T1000 (cell line): ENCODE measurements at regions not wholly inside any gene's neighbourhood (a gene's known extent, or its start where the extent isn't known, plus 50 kb on each side); places are given as distances from the start of the nearest gene placed in this dataset.

ENCODE experiments used
- DNase-seq: peaks from one replicate; lab custom pipeline; 2025; ENCODE audit warnings: mixed read lengths; lab: John Stamatoyannopoulos, UW

- no peak for DNase-seq
Observed at GRCh38 chr5:29833394-29833793, 1360.1 kb upstream of the CDH6 start.

DNA sequence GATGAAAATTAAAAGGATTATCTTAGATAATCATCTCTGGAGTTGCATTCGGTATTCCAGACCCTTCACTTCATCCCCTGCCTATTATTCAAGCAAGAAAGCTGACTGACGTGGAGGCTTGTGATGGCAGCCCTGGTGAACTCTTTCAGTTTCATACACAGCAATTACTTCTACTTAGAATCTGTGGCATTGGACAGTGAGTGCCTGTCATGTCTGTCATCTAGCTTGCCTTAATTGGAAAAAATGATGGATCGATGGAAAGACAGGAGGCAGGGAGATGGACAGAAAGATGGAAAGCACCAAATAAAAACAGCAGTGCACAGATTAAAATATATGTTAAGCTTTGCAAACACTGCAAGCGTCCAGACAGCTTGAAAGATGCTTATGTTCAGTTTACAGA, 1371.0 kb upstream of the CDH6 start:
- no peak for DNase-seq

GRCh38 chr5:29811914-29812679, 1381.4 kb upstream of the CDH6 start:
- DNase-seq = no peak

GRCh38 chr5:29805804-29806203, 1387.7 kb upstream of the CDH6 start:
- no peak for DNase-seq

- DNase-seq = no peak
Observed at GRCh38 chr5:29800752-29801151, 1392.7 kb upstream of the CDH6 start.

DNA sequence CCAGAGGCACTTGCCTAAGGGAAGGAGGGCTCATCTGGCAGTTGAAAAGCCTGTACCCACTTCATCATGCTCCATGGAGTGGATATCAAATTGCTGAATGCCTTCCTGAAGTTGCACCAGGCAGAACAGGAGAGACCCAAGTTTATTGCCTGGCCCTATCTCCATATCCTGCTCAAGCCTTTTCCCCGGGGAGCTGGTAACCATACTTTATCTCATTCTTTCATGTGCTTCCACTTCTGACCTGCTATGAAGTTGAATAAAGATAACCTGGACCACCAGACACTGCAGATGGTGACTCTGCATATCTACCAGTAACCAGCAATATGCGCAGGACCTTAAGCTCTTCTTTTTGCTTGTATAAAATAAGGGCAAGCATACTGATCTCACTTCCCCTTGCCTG, 1397.5 kb upstream of the CDH6 start:
- DNase-seq = no peak

DNA sequence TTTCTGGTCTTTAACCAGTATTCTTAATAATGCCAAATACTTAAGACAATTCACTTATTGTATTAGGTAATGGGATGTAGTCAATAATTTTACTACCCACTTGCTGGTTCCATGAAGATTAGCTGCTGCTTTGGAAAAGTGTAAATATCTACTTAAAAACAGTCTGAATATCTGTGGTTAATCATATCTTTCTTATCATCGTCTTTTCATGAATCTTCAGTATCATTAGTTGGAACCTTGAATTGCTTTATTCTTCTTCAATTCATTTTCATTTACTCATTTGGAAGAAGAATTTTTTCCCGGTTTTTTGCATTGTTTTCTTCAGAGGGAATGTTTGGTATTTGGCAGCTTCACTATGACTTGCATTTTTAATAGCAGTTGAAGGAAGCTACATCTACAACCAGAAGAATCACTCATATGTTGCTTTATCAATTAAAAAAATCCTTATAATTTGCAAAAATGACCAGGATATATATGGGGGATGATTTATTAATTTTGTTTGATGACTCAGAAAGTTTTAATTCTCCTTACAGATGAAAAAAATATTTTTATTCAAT, 1398.3 kb upstream of the CDH6 start:
- DNase-seq = no peak

DNA sequence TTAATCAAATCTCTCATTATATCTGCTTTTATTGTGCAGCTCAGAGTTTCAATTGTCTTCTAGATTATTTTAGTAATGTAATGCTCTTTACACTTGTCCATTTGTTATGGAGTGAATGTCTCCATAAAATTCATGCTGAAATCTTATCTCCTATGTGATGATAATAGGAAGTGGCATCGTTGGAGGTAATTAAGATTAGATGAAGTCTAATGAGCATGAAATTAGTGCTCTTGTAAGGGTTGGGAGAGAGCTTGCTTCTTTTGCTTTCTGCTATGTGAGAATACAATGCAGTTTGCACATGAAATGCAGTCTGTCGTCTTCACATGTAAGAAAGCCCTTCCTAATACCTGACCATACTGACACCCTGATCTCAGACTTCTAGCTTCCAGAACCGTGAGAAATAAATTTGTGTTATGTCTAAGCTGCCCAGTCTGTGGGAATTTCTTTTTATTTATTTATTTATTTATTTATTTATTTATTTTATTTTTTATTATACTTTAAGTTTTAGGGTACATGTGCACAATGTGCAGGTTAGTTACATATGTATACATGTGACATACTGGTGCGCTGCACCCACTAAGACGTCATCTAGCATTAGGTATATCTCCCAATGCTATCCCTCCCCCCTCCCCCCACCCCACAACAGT, 1399.2 kb upstream of the CDH6 start:
- no peak for DNase-seq

- no peak for DNase-seq
Observed at GRCh38 chr5:29790281-29790680, 1403.2 kb upstream of the CDH6 start.

- DNase-seq = no peak
Observed at GRCh38 chr5:29780401-29780800, 1413.1 kb upstream of the CDH6 start.

DNA sequence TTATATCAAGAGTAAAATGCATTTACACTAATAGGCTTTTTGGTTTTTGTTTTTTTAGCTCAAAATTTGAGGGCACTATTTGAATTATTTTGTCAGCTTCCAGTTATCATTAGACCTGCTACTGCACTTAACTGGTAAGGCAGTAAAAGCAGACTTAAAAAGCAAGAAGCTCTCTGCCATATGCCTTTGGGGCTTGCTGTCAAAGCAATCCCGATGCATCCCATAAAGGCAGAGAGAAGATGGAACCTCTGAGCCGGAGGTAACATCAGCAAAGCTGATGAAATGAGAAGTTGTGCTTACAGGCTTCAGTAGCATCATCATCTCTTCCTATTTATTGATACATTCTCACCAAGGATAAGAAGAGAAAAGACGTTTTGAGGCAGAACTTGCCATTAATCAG, 1414.3 kb upstream of the CDH6 start:
- no peak for DNase-seq

DNA sequence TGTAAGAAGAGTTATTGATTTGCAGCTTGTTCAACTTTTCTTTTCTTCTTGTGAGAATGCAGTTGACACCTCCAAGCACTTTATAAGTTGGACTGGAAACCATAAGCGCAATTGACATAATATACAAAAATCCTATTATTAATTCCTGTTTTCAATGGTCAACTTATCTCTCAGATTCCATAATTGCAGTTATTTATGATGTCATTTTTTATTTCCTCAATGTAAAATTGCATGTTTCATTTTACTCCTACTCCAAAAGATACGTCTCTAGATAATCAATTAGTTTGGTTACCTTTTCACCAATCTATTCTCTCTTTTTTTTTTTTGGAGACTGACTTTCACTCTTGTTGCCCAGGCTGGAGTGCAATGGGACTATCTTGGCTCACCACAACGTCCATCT, 1416.1 kb upstream of the CDH6 start:
- no peak for DNase-seq

- DNase-seq = no peak
Observed at GRCh38 chr5:29770936-29771335, 1422.5 kb upstream of the CDH6 start.

- DNase-seq = no peak
Observed at GRCh38 chr5:29769474-29769873, 1424.0 kb upstream of the CDH6 start.

DNA sequence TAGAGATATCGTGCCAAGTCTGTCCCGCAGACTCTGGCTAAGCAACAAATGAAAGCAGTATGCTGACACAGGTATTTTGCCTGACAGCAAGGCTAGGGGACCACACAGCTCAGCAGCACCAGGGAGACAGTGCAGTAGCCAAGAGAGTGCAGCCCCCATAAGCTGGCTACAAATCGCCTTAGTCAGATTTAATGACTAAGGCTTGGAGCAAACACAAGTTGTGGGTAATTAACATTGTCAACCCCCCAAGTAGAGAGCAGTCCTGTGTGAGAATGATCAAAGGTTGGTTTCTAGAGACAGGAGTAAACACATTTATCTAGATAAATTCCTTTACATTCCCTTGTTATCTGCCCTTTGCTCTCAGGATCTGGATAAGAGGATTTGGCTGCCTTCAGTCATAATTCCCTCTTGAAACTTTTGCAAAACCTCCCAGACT, 1434.5 kb upstream of the CDH6 start:
- no peak for DNase-seq

GRCh38 chr5:29750453-29750852, 1443.0 kb upstream of the CDH6 start:
- no peak for DNase-seq

- DNase-seq = no peak
Observed at GRCh38 chr5:29744618-29745017, 1448.9 kb upstream of the CDH6 start.

GRCh38 chr5:29720954-29721353, 1472.5 kb upstream of the CDH6 start:
- DNase-seq = no peak

- no peak for DNase-seq
Observed at GRCh38 chr5:29719171-29719570, 1474.3 kb upstream of the CDH6 start.

DNA sequence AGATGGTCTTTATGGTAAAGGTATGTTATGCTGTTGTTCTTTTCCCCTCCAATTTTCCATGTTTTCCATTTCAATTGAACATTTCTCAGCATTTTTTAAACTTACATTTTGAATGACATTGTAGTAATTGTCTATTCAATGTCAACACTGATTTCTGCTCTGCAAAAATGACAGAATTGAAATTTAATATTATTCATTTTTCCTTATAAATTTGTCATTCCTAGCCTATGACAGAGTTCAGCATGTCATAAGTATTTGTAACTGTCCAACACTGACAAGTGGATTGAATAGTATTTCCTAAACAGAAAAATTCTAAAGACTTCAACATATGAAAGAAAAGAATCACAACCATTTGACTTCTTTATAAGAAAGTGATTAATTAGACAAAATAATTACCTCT, 1478.3 kb upstream of the CDH6 start:
- no peak for DNase-seq

DNA sequence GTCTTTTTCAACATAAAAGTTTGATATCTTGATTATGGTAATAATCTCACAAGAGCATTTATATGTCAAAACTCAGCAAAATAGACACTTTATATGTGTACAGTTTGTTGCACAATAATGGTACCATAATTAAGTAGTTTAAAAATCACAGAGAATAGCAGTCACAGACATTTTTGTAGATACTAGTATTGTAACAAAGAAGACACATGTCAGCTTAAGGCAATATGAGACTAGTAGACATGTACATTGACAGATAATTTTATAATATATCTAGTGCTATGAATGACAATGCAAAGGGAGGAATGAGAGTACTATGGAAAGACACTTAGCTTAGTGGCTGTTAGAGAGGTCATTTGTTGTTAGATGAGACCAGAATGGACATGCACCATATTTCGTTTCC, 1490.6 kb upstream of the CDH6 start:
- no peak for DNase-seq

DNA sequence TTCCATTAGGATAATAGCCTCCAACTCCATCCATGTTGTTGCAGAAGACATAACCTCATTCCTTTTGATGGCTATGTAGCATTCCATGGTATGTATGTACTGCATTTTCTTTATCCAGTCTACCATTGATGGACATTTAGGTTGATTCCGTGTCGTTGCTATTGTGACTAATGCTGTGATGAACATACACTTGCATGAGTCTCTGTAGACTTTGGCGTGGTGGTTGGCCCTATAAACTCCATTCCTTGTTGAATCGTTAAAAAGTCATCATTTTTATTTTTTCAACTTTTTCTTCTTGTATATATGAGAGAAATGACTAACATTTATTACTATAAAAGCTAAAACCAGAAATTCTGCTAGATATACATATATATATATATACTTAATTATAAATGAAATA, 1491.9 kb upstream of the CDH6 start:
- DNase-seq = no peak

DNA sequence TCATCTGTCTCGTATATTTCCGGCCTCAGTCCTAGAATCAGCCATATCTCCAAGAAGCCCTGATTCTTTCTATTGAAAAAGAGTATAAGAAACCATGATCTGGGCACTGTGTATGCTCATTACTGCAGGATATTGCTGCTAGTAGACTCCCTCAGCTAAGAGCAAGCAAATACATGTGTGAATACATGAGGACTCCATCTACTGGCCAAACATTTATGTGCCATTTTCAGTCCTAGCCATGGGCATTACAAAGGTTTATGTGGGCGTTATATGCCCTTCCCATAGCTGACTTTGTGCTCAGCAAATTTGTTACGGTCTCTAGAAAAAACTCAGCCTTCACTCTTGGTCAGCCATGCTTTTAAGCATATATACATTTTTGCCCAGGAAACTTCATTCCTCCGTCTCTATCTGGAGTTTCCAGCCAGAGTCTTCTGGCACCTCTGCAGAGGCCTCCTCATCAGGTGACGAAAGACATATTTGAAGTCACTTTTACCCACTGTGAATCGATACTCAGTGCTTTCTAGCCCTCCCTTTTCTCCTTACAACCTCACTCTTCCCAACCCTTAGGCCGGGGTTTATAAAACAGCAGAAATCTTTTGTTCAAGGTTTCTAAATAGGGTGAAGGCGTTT, 1495.6 kb upstream of the CDH6 start:
- DNase-seq = no peak
